Keratinocyte (primary cell): ENCODE measurements at regions not wholly inside any gene's neighbourhood (a gene's known extent, or its start where the extent isn't known, plus 50 kb on each side); places are given as distances from the start of the nearest gene placed in this dataset.

Experiments
- DNase-seq: peaks from one replicate; pipeline ENCODE4 v3.0.0-alpha.2; 2011; ENCODE audit warnings: low read depth, missing footprints, low spot score
- FAIRE-seq: peaks from 2 replicates; lab custom pipeline; 2011; peaks lifted over from hg19 to GRCh38; lab: Jason Lieb, UNC
- H2AFZ ChIP-seq: 2 replicates; pipeline ENCODE4 v1.6.0; 2012; ENCODE audit warnings: low read length, control low read depth, inconsistent platforms; ENCODE audit not compliant: control insufficient read depth
- H3K27ac ChIP-seq: 2 replicates; pipeline ENCODE4 v1.5.1; 2011; ENCODE audit warnings: low read length; ENCODE audit not compliant: control insufficient read depth, insufficient read depth
- H3K27me3 ChIP-seq: 3 replicates; pipeline ENCODE4 v1.6.0; 2011; ENCODE audit warnings: low read length; ENCODE audit not compliant: control insufficient read depth, insufficient read depth; ENCODE audit errors: extremely low read depth
- H3K36me3 ChIP-seq, 2 experiments: 2 replicates in 1 of 2; 3 replicates in 1 of 2; pipeline ENCODE4 v1.5.1; 2011; ENCODE audit warnings: low read length in 2 of 2, mild to moderate bottlenecking in 1 of 2; ENCODE audit not compliant: control insufficient read depth in 2 of 2, insufficient read depth in 2 of 2; ENCODE audit errors: extremely low read depth in 1 of 2
- H3K4me1 ChIP-seq: 3 replicates; pipeline ENCODE4 v1.5.1; 2011; ENCODE audit warnings: low read length; ENCODE audit not compliant: control insufficient read depth, insufficient read depth; ENCODE audit errors: extremely low read depth
- H3K4me2 ChIP-seq: 3 replicates; pipeline ENCODE4 v1.6.0; 2011; ENCODE audit warnings: low read depth, low read length; ENCODE audit not compliant: control insufficient read depth, insufficient read depth; ENCODE audit errors: extremely low read depth
- H3K4me3 ChIP-seq, 3 experiments: fragments of 200-600 bp in 1 of 3; sonication (generic) in 1 of 3; 2 replicates in 2 of 3; 3 replicates in 1 of 3; pipeline ENCODE4 v1.5.1; 2011 to 2016; ENCODE audit warnings: low read length in 3 of 3, mild to moderate bottlenecking in 3 of 3, control low read depth in 2 of 3, inconsistent platforms in 1 of 3, low read depth in 1 of 3, mixed read lengths in 1 of 3, mixed run types in 1 of 3, moderate library complexity in 1 of 3; ENCODE audit not compliant: control insufficient read depth in 2 of 3, insufficient read depth in 2 of 3; ENCODE audit errors: extremely low read depth in 1 of 3
- H3K79me2 ChIP-seq: 2 replicates; pipeline ENCODE4 v1.6.0; 2012; ENCODE audit warnings: low read length; ENCODE audit not compliant: control insufficient read depth, insufficient read depth
- H3K9ac ChIP-seq: 3 replicates; pipeline ENCODE4 v1.6.0; 2011; ENCODE audit warnings: low read length; ENCODE audit not compliant: control insufficient read depth, insufficient read depth; ENCODE audit errors: extremely low read depth
- H3K9me1 ChIP-seq: 3 replicates; pipeline ENCODE4 v1.6.0; 2011; ENCODE audit warnings: low read length; ENCODE audit not compliant: control insufficient read depth, insufficient read depth; ENCODE audit errors: extremely low read depth
- H3K9me3 ChIP-seq: 2 replicates; pipeline ENCODE4 v1.5.1; 2012; ENCODE audit warnings: low read depth, low read length; ENCODE audit not compliant: control insufficient read depth
- H4K20me1 ChIP-seq: 3 replicates; pipeline ENCODE4 v1.6.0; 2011; ENCODE audit warnings: low read length; ENCODE audit not compliant: control insufficient read depth, insufficient read depth; ENCODE audit errors: extremely low read depth
- EZH2 ChIP-seq: IDR thresholded peaks from one replicate; pipeline ENCODE4 v1.6.1; 2012; ENCODE audit warnings: inconsistent platforms, mild to moderate bottlenecking, low read length, moderate library complexity
- dilution Hi-C: fragments of 300-500 bp; cut with MboI; formaldehyde crosslinking; loops from one replicate; pipeline ENCODE4 v1.7.0; 2020; ENCODE audit warnings: low sequenced_read_pairs; ENCODE audit not compliant: extremely low pct_ligation_motif_present
- TF ChIP-seq, protein P1 (sequence below), 3 experiments: IDR thresholded peaks in 1 of 3; conservative IDR thresholded peaks in 1 of 3; optimal IDR thresholded peaks in 1 of 3; 2 replicates in 2 of 3; 3 replicates in 1 of 3; pipeline versions ENCODE3 to v1.5.1; 2011; ENCODE audit warnings: low read length in 3 of 3, mild to moderate bottlenecking in 3 of 3, moderate library complexity in 2 of 3, control low read depth in 1 of 3, inconsistent platforms in 1 of 3; ENCODE audit not compliant: insufficient read depth in 2 of 3; ENCODE audit errors: extremely low read depth in 1 of 3

DNA sequence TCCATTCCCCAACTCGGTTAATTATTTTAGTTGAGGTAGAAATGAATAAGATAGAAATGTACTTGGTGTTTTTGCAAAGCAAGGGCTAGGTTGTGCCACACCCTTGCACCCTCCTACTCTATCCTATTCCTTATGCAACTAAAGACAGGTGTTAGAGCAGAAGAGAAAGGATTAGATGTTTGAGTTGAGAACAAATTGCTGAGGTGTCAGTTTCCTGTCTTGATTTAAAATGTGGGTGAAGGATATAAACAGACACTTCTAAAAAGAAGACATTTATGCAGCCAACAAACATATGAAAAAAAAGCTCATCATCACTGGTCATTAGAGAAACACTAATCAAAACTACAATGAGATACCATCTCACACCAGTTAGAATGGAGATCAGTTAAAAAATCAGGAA is 1256.2 kb downstream of the CNTNAP5 start:
- TF ChIP-seq EZH2 = no peak
- TF ChIP-seq, protein P1, sequence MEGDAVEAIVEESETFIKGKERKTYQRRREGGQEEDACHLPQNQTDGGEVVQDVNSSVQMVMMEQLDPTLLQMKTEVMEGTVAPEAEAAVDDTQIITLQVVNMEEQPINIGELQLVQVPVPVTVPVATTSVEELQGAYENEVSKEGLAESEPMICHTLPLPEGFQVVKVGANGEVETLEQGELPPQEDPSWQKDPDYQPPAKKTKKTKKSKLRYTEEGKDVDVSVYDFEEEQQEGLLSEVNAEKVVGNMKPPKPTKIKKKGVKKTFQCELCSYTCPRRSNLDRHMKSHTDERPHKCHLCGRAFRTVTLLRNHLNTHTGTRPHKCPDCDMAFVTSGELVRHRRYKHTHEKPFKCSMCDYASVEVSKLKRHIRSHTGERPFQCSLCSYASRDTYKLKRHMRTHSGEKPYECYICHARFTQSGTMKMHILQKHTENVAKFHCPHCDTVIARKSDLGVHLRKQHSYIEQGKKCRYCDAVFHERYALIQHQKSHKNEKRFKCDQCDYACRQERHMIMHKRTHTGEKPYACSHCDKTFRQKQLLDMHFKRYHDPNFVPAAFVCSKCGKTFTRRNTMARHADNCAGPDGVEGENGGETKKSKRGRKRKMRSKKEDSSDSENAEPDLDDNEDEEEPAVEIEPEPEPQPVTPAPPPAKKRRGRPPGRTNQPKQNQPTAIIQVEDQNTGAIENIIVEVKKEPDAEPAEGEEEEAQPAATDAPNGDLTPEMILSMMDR (optimal IDR thresholded peaks at IDR 0.05 in 1 of 3, IDR thresholded peaks at IDR 0.05 in 1 of 3, conservative IDR thresholded peaks at IDR 0.05 in 1 of 3; ENCODE audit: extremely low read depth in 1 of 3, insufficient read depth in 2 of 3, low read length in 3 of 3) = no peak
- no peak for FAIRE-seq
- H4K20me1 ChIP-seq = no peaks in the 10 kb centered on the region
- no peak overlapping the region for H3K27ac ChIP-seq
- no peak overlapping the region for H2AFZ ChIP-seq
- H3K9me1 ChIP-seq = no peaks in the 10 kb centered on the region
- H3K4me2 ChIP-seq = no peak overlapping the region
- H3K9ac ChIP-seq = no peak overlapping the region
- H3K4me3 ChIP-seq = no peak overlapping the region
- H3K4me1 ChIP-seq = no peaks in the 10 kb centered on the region
- dilution Hi-C loops = no loop called here
- no peak for DNase-seq
- H3K79me2 ChIP-seq = no peaks in the 10 kb centered on the region
- H3K27me3 ChIP-seq = no peaks in the 10 kb centered on the region
- H3K9me3 ChIP-seq = no peaks in the 10 kb centered on the region
- no peaks in the 10 kb centered on the region for H3K36me3 ChIP-seq

DNA sequence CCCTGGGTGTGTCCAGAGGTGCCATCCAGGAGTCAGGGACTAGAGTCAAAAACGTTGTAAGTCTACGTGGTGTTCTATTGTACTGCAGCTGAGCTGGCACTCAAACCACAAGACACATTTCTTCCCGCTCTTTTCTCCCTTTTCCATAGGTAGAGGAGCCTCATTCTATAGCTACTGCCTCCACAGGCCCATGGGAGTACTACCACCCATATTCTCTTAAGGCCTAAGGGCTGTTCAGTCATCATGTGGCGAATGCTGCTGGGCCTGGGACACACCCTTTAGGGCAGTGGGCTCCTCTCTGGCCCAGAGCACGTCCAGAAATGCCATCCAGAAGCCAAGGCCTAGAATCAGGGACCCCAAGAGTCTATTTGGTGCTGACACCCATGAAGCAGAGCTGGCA is 1271.7 kb downstream of the CNTNAP5 start:
- Histone ChIP-seq H3K9ac (no peak overlapping the region), H3K4me3 (no peak overlapping the region), H3K36me3 (no peaks in the 10 kb centered on the region), H2AFZ (no peak overlapping the region), H3K9me1 (no peaks in the 10 kb centered on the region), H3K27ac (no peak overlapping the region), H3K79me2 (no peaks in the 10 kb centered on the region), H3K9me3 (no peaks in the 10 kb centered on the region), H3K27me3 (no peaks in the 10 kb centered on the region), H4K20me1 (no peaks in the 10 kb centered on the region), H3K4me2 (no peak overlapping the region), H3K4me1 (no peaks in the 10 kb centered on the region)
- dilution Hi-C loops = no loop called here
- TF ChIP-seq, protein P1 (optimal IDR thresholded peaks at IDR 0.05 in 1 of 3, IDR thresholded peaks at IDR 0.05 in 1 of 3, conservative IDR thresholded peaks at IDR 0.05 in 1 of 3; ENCODE audit: extremely low read depth in 1 of 3, insufficient read depth in 2 of 3, low read length in 3 of 3) = no peak
- TF ChIP-seq EZH2 = no peak
- no peak for DNase-seq
- FAIRE-seq = no peak
